H54 (cell line): ENCODE measurements at regions not wholly inside any gene's neighbourhood (a gene's known extent, or its start where the extent isn't known, plus 50 kb on each side); places are given as distances from the start of the nearest gene placed in this dataset.

Experiments used
- DNase-seq: peaks from one replicate; pipeline ENCODE4 v3.0.0; 2011; ENCODE audit warnings: low spot score, mixed read lengths; ENCODE audit not compliant: insufficient read length
- FAIRE-seq: peaks from 3 replicates; lab custom pipeline; 2011; peaks lifted over from hg19 to GRCh38; lab: Jason Lieb, UNC
- POLR2A ChIP-seq: IDR thresholded peaks from 2 replicates; pipeline ENCODE4 v1.6.1; 2011; ENCODE audit warnings: low read depth, mild to moderate bottlenecking, low read length

GRCh38 chr5:111017731-111018130 is 53.8 kb upstream of the TSLP start:
- no peak for TF ChIP-seq POLR2A
- DNase-seq = no peak
- FAIRE-seq = no peak
